Sigmoid colon (tissue), 6 donors: ENCODE measurements at regions not wholly inside any gene's neighbourhood (a gene's known extent, or its start where the extent isn't known, plus 50 kb on each side); places are given as distances from the start of the nearest gene placed in this dataset.

ENCODE experiments used
- DNase-seq: peaks from one replicate; pipeline ENCODE4 v3.0.0-alpha.2; 2019
- H3K27ac ChIP-seq, 4 donors: fragments of 200-600 bp; sonication (generic); one replicate each; pipeline ENCODE4 v1.5.1; 2016 to 2019; ENCODE audit warnings: mild to moderate bottlenecking in 1 of 4
- H3K27me3 ChIP-seq, 3 donors: fragments of 200-600 bp; sonication (generic); one replicate each; pipeline ENCODE4 v1.5.1; 2019; ENCODE audit warnings: mild to moderate bottlenecking in 1 of 3
- H3K36me3 ChIP-seq, 4 donors: fragments of 200-600 bp; sonication (generic); one replicate each; pipeline ENCODE4 v1.5.1; 2016 to 2019
- H3K4me1 ChIP-seq, 4 donors: fragments of 200-600 bp; sonication (generic); one replicate each; pipeline ENCODE4 v1.5.1; 2017 to 2019
- H3K4me3 ChIP-seq, 4 donors: fragments of 200-600 bp; sonication (generic); one replicate each; pipeline ENCODE4 v1.5.1; 2017 to 2019; ENCODE audit warnings: mild to moderate bottlenecking in 2 of 4, moderate library complexity in 1 of 4
- H3K9me3 ChIP-seq, 4 donors: fragments of 200-600 bp in 3 of 4; sonication (generic) in 3 of 4; one replicate each; pipeline versions ENCODE4 v1.5.1 to v1.6.1; 2013 to 2019
- EP300 ChIP-seq, 4 donors: sonication (generic); formaldehyde crosslinking; IDR thresholded peaks; one replicate each; pipeline ENCODE4 v1.6.1; 2017; ENCODE audit warnings: antibody characterized with exemption in 4 of 4
- POLR2A ChIP-seq, 2 donors: fragments of 450-650 bp; IDR thresholded peaks; one replicate each; pipeline ENCODE4 v1.6.1; 2016; ENCODE audit warnings: antibody characterized with exemption in 2 of 2, mild to moderate bottlenecking in 2 of 2, moderate library complexity in 2 of 2
- POLR2AphosphoS5 ChIP-seq, 4 donors: sonication (generic); formaldehyde crosslinking; IDR thresholded peaks; one replicate each; pipeline ENCODE4 v1.6.1; 2017; ENCODE audit warnings: antibody characterized with exemption in 4 of 4
- WGBS, 2 donors: extraction: QIAGEN DNeasy Blood & Tissue Kit; methylation state at CpG; one replicate each; pipeline ENCODE4 v1.1.7; 2013; 5-methylcytosine and 5-hydroxymethylcytosine counted together
- intact Hi-C: fragments of 100-400 bp; cut with DNase I; formaldehyde crosslinking; loops from one replicate; pipeline ENCODE4 v1.15.1; 2023
- TF ChIP-seq, protein P1 (sequence below), 4 experiments: fragments of 450-650 bp in 3 of 4; fragments of 200-600 bp in 1 of 4; IDR thresholded peaks; one replicate each; pipeline ENCODE4 v1.5.1; 2016 to 2019; ENCODE audit warnings: antibody characterized with exemption in 4 of 4, mild to moderate bottlenecking in 3 of 4, moderate library complexity in 2 of 4
- donor health status: healthy with polysubstance abuse.
- donor health status: healthy.

GRCh38 chr12:31804185-31804504 lies 75.3 kb upstream of the AMN1 start:
- intact Hi-C loops, result no loop called here
- Histone ChIP-seq H3K27ac (no peak overlapping the region), H3K36me3 (no peaks in the 10 kb centered on the region), H3K4me3 (no peak overlapping the region), H3K27me3 (no peaks in the 10 kb centered on the region), H3K9me3 (no peaks in the 10 kb centered on the region), H3K4me1 (no peaks in the 10 kb centered on the region)
- 72 to 82% methylated on average over 1 of the region's 1 CpG for whole genome bisulfite sequencing, 2 donors
- no peak for DNase-seq
- TF ChIP-seq POLR2AphosphoS5 (IDR thresholded peaks at IDR 0.05) (no peak), EP300 (IDR thresholded peaks at IDR 0.05) (no peak), POLR2A (IDR thresholded peaks at IDR 0.05) (no peak)
- TF ChIP-seq, protein P1, sequence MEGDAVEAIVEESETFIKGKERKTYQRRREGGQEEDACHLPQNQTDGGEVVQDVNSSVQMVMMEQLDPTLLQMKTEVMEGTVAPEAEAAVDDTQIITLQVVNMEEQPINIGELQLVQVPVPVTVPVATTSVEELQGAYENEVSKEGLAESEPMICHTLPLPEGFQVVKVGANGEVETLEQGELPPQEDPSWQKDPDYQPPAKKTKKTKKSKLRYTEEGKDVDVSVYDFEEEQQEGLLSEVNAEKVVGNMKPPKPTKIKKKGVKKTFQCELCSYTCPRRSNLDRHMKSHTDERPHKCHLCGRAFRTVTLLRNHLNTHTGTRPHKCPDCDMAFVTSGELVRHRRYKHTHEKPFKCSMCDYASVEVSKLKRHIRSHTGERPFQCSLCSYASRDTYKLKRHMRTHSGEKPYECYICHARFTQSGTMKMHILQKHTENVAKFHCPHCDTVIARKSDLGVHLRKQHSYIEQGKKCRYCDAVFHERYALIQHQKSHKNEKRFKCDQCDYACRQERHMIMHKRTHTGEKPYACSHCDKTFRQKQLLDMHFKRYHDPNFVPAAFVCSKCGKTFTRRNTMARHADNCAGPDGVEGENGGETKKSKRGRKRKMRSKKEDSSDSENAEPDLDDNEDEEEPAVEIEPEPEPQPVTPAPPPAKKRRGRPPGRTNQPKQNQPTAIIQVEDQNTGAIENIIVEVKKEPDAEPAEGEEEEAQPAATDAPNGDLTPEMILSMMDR (IDR thresholded peaks at IDR 0.05), result no peak

DNA sequence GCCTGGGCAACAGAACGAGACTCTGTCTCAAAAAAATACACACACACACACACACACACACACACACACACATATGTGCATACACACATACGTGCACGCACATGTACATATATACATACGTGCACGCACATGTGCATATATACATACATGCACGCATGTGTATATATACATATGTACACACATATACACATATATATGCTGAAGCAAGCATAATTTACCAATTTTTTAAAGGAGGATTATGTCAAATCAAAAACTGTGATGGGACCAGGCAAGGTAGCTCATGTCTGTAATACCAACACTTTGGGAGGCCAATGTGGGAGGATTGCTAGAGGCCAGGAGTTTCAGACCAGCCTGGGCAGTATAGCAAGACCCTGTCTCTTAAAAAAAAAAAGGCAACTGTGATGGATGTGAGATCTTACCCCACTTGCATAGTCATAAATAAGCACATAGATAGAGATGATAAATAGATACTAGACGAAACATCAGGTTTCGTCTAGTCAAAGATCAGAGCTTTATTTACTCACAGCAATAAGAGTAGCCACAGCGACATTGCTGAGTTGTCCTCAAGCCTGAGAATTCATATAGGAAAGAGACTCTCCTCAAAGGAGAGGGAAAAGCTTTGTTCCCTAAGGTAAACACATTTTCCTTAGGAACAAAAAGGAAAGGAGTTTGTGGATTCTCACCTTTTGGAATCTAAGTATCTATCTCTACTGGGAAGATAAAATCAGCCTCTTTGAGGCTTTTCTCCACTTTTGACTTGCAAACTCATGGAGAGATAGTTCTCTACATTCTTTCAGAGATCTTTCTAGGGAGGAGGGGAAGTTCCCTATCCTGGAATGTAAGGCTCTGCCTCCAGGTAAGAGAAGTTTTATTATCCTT lies 74.7 kb upstream of the AMN1 start:
- Histone ChIP-seq H3K36me3 (no peaks in the 10 kb centered on the region), H3K4me3 (no peak overlapping the region), H3K4me1 (no peaks in the 10 kb centered on the region), H3K27me3 (no peaks in the 10 kb centered on the region), H3K9me3 (no peaks in the 10 kb centered on the region), H3K27ac (no peak overlapping the region)
- intact Hi-C loops, result no loop called here
- TF ChIP-seq, protein P1 (IDR thresholded peaks at IDR 0.05), result no peak
- TF ChIP-seq POLR2A (IDR thresholded peaks at IDR 0.05), result no peak
- no peak for TF ChIP-seq EP300 (IDR thresholded peaks at IDR 0.05)
- no peak for TF ChIP-seq POLR2AphosphoS5 (IDR thresholded peaks at IDR 0.05)
- WGBS, 2 donors, result 95% methylated on average over 9 of the region's 9 CpGs
- no peak for DNase-seq

GRCh38 chr12:31801872-31802271 lies 73.1 kb upstream of the AMN1 start:
- WGBS, 2 donors, result 69 to 96% methylated on average over 4 of the region's 4 CpGs
- no peak overlapping the region for H3K4me3 ChIP-seq
- H3K4me1 ChIP-seq, result no peaks in the 10 kb centered on the region
- no peak for TF ChIP-seq POLR2AphosphoS5 (IDR thresholded peaks at IDR 0.05)
- no peak for TF ChIP-seq EP300 (IDR thresholded peaks at IDR 0.05)
- no peak for TF ChIP-seq POLR2A (IDR thresholded peaks at IDR 0.05)
- intact Hi-C loops, result no loop called here
- no peaks in the 10 kb centered on the region for H3K36me3 ChIP-seq
- no peak overlapping the region for H3K27ac ChIP-seq
- no peak for DNase-seq
- H3K27me3 ChIP-seq, result no peaks in the 10 kb centered on the region
- H3K9me3 ChIP-seq, result no peaks in the 10 kb centered on the region

GRCh38 chr12:31797230-31797872 lies 68.5 kb upstream of the AMN1 start:
- intact Hi-C loops, result no loop called here
- 85 to 90% methylated on average over 13 of the region's 13 CpGs for WGBS, 2 donors

More at GRCh38 chr12:31797230-31797872, 68.5 kb upstream of the AMN1 start:
- Histone ChIP-seq H3K9me3 (no peaks in the 10 kb centered on the region), H3K36me3 (no peaks in the 10 kb centered on the region), H3K27ac (no peak overlapping the region), H3K27me3 (no peaks in the 10 kb centered on the region), H3K4me1 (no peaks in the 10 kb centered on the region), H3K4me3 (no peak overlapping the region)
- no peak for DNase-seq
- no peak for TF ChIP-seq EP300 (IDR thresholded peaks at IDR 0.05)
- TF ChIP-seq, protein P1 (IDR thresholded peaks at IDR 0.05), result no peak
- TF ChIP-seq POLR2AphosphoS5 (IDR thresholded peaks at IDR 0.05), result no peak
- TF ChIP-seq POLR2A (IDR thresholded peaks at IDR 0.05), result no peak
